A549 (cell line): ENCODE measurements at regions not wholly inside any gene's neighbourhood (a gene's known extent, or its start where the extent isn't known, plus 50 kb on each side); places are given as distances from the start of the nearest gene placed in this dataset.

ENCODE experiments used
- EP300 ChIP-seq, 2 experiments: fragments of >200 bp; sonication (Bioruptor Twin); formaldehyde crosslinking; IDR thresholded peaks; 2 replicates in 1 of 2; 3 replicates in 1 of 2; pipeline ENCODE4 v1.6.1; 2016 to 2017
- POLR2A ChIP-seq: IDR thresholded peaks from 2 replicates; pipeline ENCODE4 v1.6.1; 2012; ENCODE audit warnings: mild to moderate bottlenecking, low read length
- RAD21 ChIP-seq, 2 experiments: fragments of >200 bp in 1 of 2; sonication (Bioruptor Twin) in 1 of 2; formaldehyde crosslinking in 1 of 2; IDR thresholded peaks in 1 of 2; conservative IDR thresholded peaks in 1 of 2; 2 replicates in 1 of 2; 3 replicates in 1 of 2; pipeline ENCODE4 v1.6.1; 2012 to 2018; ENCODE audit warnings: inconsistent platforms in 1 of 2
- TF ChIP-seq, protein P1 (sequence below): fragments of >200 bp; sonication (Bioruptor Twin); formaldehyde crosslinking; IDR thresholded peaks from 3 replicates; pipeline ENCODE4 v1.5.1; 2016

DNA sequence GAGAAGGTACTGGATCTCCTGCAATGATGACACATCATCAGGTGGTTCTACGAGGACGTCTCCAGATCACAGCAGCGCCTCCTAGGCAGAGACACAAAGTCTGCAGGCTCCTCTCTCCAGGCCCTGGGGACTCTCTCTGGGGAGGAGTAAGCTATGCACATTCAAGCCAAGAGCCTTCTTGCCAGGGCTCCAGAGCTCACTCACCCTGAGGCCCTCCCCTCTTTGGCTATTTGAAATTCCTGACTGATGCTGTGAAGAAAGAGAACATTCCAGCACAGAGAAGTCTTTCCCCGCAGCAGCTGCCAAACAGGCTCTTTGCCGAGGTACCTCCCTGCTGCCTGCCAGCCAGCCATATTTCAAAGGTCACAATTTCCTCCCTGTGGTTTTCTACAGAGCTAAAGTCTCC is 204.9 kb downstream of the CSNK2A3 start:
- TF ChIP-seq, protein P1, sequence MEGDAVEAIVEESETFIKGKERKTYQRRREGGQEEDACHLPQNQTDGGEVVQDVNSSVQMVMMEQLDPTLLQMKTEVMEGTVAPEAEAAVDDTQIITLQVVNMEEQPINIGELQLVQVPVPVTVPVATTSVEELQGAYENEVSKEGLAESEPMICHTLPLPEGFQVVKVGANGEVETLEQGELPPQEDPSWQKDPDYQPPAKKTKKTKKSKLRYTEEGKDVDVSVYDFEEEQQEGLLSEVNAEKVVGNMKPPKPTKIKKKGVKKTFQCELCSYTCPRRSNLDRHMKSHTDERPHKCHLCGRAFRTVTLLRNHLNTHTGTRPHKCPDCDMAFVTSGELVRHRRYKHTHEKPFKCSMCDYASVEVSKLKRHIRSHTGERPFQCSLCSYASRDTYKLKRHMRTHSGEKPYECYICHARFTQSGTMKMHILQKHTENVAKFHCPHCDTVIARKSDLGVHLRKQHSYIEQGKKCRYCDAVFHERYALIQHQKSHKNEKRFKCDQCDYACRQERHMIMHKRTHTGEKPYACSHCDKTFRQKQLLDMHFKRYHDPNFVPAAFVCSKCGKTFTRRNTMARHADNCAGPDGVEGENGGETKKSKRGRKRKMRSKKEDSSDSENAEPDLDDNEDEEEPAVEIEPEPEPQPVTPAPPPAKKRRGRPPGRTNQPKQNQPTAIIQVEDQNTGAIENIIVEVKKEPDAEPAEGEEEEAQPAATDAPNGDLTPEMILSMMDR: no peak
- TF ChIP-seq POLR2A: no peak
- TF ChIP-seq EP300 (IDR thresholded peaks at IDR 0.05): no peak
- no peak for TF ChIP-seq RAD21 (conservative IDR thresholded peaks at IDR 0.05 in 1 of 2, IDR thresholded peaks at IDR 0.05 in 1 of 2)
